SK-N-SH (cell line): ENCODE measurements at regions not wholly inside any gene's neighbourhood (a gene's known extent, or its start where the extent isn't known, plus 50 kb on each side); places are given as distances from the start of the nearest gene placed in this dataset.

Experiments
- CTCF ChIA-PET: fragments of 300-600, 350-600 bp; formaldehyde crosslinking; extraction: SDS; loops from one replicate; lab custom pipeline; 2021; lab: Yijun Ruan, JAX
- POLR2A ChIA-PET: fragments of 350-600 bp; sonication (Branson Sonifier 250); formaldehyde crosslinking; extraction: SDS; loops from one replicate; lab custom pipeline; 2020; ENCODE audit warnings: antibody characterized with exemption, inconsistent platforms; lab: Yijun Ruan, JAX
- DNase-seq: peaks from one replicate; pipeline ENCODE4 v3.0.0; 2012
- H2AFZ ChIP-seq: fragments of 200-600 bp; sonication (generic); 2 replicates; pipeline ENCODE4 v1.8.1; 2016; ENCODE audit warnings: antibody characterized with exemption, mild to moderate bottlenecking, low read depth
- H3F3A ChIP-seq: fragments of 200-600 bp; sonication (generic); replicated peaks from 2 replicates; pipeline ENCODE3; 2016; ENCODE audit warnings: antibody characterized with exemption, mild to moderate bottlenecking; ENCODE audit not compliant: insufficient read depth
- H3K27ac ChIP-seq, 2 experiments: fragments of 200-500 bp in 1 of 2; fragments of 200-600 bp in 1 of 2; sonication (Bioruptor generic) in 1 of 2; sonication (generic), shearing (Covaris generic) in 1 of 2; 2 replicates each; pipeline versions ENCODE4 v1.5.1 to v1.6.1; 2014 to 2016; ENCODE audit warnings: low read depth in 2 of 2, inconsistent platforms in 1 of 2, low read length in 1 of 2, mild to moderate bottlenecking in 1 of 2, mixed read lengths in 1 of 2
- H3K27me3 ChIP-seq: fragments of 200-600 bp; sonication (generic), shearing (Covaris generic); 2 replicates; pipeline ENCODE4 v1.6.1; 2016; ENCODE audit warnings: mixed run types; ENCODE audit not compliant: insufficient read depth
- H3K36me3 ChIP-seq, 2 experiments: fragments of 200-500 bp in 1 of 2; fragments of 200-600 bp in 1 of 2; sonication (Bioruptor generic) in 1 of 2; sonication (generic) in 1 of 2; replicated peaks in 1 of 2; 2 replicates each; pipeline versions ENCODE3 to v1.5.1; 2014 to 2016; ENCODE audit warnings: low read length in 1 of 2, mild to moderate bottlenecking in 1 of 2; ENCODE audit not compliant: insufficient read depth in 2 of 2, control insufficient read depth in 1 of 2
- H3K4me1 ChIP-seq, 2 experiments: fragments of 200-500 bp in 1 of 2; fragments of 200-600 bp in 1 of 2; sonication (Bioruptor generic) in 1 of 2; sonication (generic), shearing (Covaris generic) in 1 of 2; 2 replicates each; pipeline versions ENCODE4 v1.5.1 to v1.6.1; 2014 to 2016; ENCODE audit warnings: low read depth in 1 of 2, low read length in 1 of 2, mixed run types in 1 of 2; ENCODE audit not compliant: insufficient read depth in 2 of 2, control insufficient read depth in 1 of 2
- H3K4me2 ChIP-seq: fragments of 200-600 bp; sonication (generic), shearing (Covaris generic); 2 replicates; pipeline ENCODE4 v1.6.1; 2017; ENCODE audit warnings: mixed run types
- H3K4me3 ChIP-seq, 2 experiments: fragments of 200-500 bp in 1 of 2; fragments of 200-600 bp in 1 of 2; sonication (Bioruptor generic) in 1 of 2; sonication (generic), shearing (Covaris generic) in 1 of 2; 2 replicates each; pipeline versions ENCODE4 v1.5.1 to v1.8.1; 2014 to 2016; ENCODE audit warnings: low read depth in 2 of 2, inconsistent platforms in 1 of 2, low read length in 1 of 2, mild to moderate bottlenecking in 1 of 2, mixed read lengths in 1 of 2, moderate library complexity in 1 of 2
- H3K79me2 ChIP-seq: fragments of 200-600 bp; sonication (generic); 2 replicates; pipeline ENCODE4 v1.8.1; 2017; ENCODE audit warnings: mild to moderate bottlenecking; ENCODE audit not compliant: insufficient read depth
- H3K9ac ChIP-seq: fragments of 200-600 bp; sonication (generic); 2 replicates; pipeline ENCODE4 v1.6.1; 2017; ENCODE audit warnings: mixed run types
- H3K9me2 ChIP-seq: fragments of 200-600 bp; sonication (generic); 2 replicates; pipeline ENCODE4 v1.6.1; 2017; ENCODE audit warnings: mixed run types
- H3K9me3 ChIP-seq: fragments of 200-600 bp; sonication (generic); 2 replicates; pipeline ENCODE4 v1.6.1; 2017; ENCODE audit warnings: mixed run types, mild to moderate bottlenecking, moderate library complexity
- H4K20me1 ChIP-seq: fragments of 200-600 bp; sonication (generic); 2 replicates; pipeline ENCODE4 v1.6.1; 2017; ENCODE audit warnings: mild to moderate bottlenecking, mixed run types; ENCODE audit not compliant: insufficient read depth
- CHD2 ChIP-seq: fragments of 150-350 bp; IDR thresholded peaks from 2 replicates; pipeline ENCODE4 v1.6.1; 2018; ENCODE audit warnings: low read length; ENCODE audit not compliant: partially characterized antibody
- CTCF ChIP-seq: fragments of 200-600 bp; sonication (generic); IDR thresholded peaks from 2 replicates; pipeline ENCODE4 v1.6.1; 2017; ENCODE audit warnings: antibody characterized with exemption, mild to moderate bottlenecking, moderate library complexity
- EP300 ChIP-seq, 2 experiments: IDR thresholded peaks; 2 replicates each; pipeline versions ENCODE4 v1.4.0 to v1.6.1; 2012; ENCODE audit warnings: borderline replicate concordance in 1 of 2, low read depth in 1 of 2, low read length in 1 of 2
- EZH2phosphoT487 ChIP-seq: fragments of 200-600 bp; sonication (generic); IDR thresholded peaks from 2 replicates; pipeline ENCODE4 v1.6.1; 2017; ENCODE audit warnings: low read depth, mixed run types, mild to moderate bottlenecking, antibody characterized with exemption, moderate library complexity, borderline replicate concordance
- FOSL2 ChIP-seq: IDR thresholded peaks from 2 replicates; pipeline ENCODE4 v1.4.0; 2012; ENCODE audit warnings: low read depth, mild to moderate bottlenecking, moderate library complexity, borderline replicate concordance
- FOXM1 ChIP-seq: IDR thresholded peaks from 2 replicates; pipeline ENCODE4 v1.4.0; 2012; ENCODE audit warnings: low read depth, mild to moderate bottlenecking
- GABPA ChIP-seq: IDR thresholded peaks from 2 replicates; pipeline ENCODE4 v1.4.0; 2012; ENCODE audit warnings: low read depth, mild to moderate bottlenecking
- GATA2 ChIP-seq: sonication (generic); formaldehyde crosslinking; IDR thresholded peaks from 2 replicates; pipeline ENCODE4 v1.5.0; 2020; ENCODE audit warnings: mild to moderate bottlenecking, missing genetic modification reagents
- MEF2A ChIP-seq: IDR thresholded peaks from 2 replicates; pipeline ENCODE4 v1.4.0; 2012; ENCODE audit warnings: low read depth, borderline replicate concordance
- NFIC ChIP-seq: IDR thresholded peaks from 2 replicates; pipeline ENCODE4 v1.4.0; 2012; ENCODE audit warnings: borderline replicate concordance
- NRF1 ChIP-seq: IDR thresholded peaks from 2 replicates; pipeline ENCODE4 v1.6.1; 2012; ENCODE audit warnings: low read depth, mild to moderate bottlenecking, low read length
- POLR2AphosphoS5 ChIP-seq: IDR thresholded peaks from 2 replicates; pipeline ENCODE4 v1.6.1; 2012; ENCODE audit warnings: low read depth, low read length
- RAD21 ChIP-seq: IDR thresholded peaks from 2 replicates; pipeline ENCODE4 v1.6.1; 2012; ENCODE audit warnings: mild to moderate bottlenecking, low read length
- SIN3A ChIP-seq: IDR thresholded peaks from 2 replicates; pipeline ENCODE4 v1.6.1; 2012; ENCODE audit warnings: low read depth, mild to moderate bottlenecking, low read length, moderate library complexity, borderline replicate concordance
- TAF1 ChIP-seq: IDR thresholded peaks from 2 replicates; pipeline ENCODE4 v1.6.1; 2012; ENCODE audit warnings: low read depth, mild to moderate bottlenecking, low read length, moderate library complexity, borderline replicate concordance
- TEAD4 ChIP-seq: IDR thresholded peaks from 2 replicates; pipeline ENCODE4 v1.4.0; 2012; ENCODE audit warnings: mild to moderate bottlenecking, borderline replicate concordance; ENCODE audit not compliant: insufficient read depth
- YY1 ChIP-seq: IDR thresholded peaks from 2 replicates; pipeline ENCODE4 v1.4.0; 2012; ENCODE audit warnings: low read depth, mild to moderate bottlenecking
- ZBTB33 ChIP-seq: IDR thresholded peaks from 2 replicates; pipeline ENCODE4 v1.4.0; 2012; ENCODE audit warnings: low read depth, borderline replicate concordance
- WGBS: methylation state at CpG from one replicate; pipeline ENCODE4 v1.1.6; 2017; ENCODE audit warnings: low lambda C conversion rate; 5-methylcytosine and 5-hydroxymethylcytosine counted together
- TF ChIP-seq, protein P1 (sequence below): fragments of 150-350 bp; IDR thresholded peaks from 2 replicates; pipeline ENCODE4 v1.6.1; 2017; ENCODE audit warnings: antibody characterized with exemption, low read length, low read depth, borderline replicate concordance
- TF ChIP-seq, protein P2 (sequence below): IDR thresholded peaks from 2 replicates; pipeline ENCODE4 v1.6.1; 2012; ENCODE audit warnings: mild to moderate bottlenecking, low read depth, low read length, moderate library complexity

DNA sequence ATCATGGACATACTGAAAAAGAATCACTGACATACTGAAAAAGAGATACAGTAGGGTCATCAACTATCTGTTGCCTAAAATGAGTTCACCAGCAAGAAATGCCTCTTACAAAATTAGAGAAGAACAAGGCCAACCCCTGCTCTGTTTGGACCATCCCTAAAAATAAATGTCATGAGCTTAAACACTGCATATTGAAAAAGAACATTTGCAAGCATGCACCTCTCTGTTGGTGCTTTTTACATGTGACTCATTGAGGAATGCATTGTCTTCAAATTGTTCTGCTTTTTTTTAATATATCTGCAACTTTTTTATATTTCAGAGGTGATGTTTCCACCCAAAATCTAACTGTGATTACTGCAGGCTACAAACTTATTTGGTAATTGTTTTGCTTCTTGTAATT lies 233.9 kb upstream of the LRATD1 start:
- Histone ChIP-seq H3K4me3 (no peak overlapping the region), H3K27me3 (no peaks in the 10 kb centered on the region), H3K27ac (no peak overlapping the region), H3K4me2 (no peak overlapping the region), H3K36me3 (no peaks in the 10 kb centered on the region), H3K79me2 (no peaks in the 10 kb centered on the region), H3K9me2 (no peaks in the 10 kb centered on the region), H3K9ac (no peak overlapping the region), H3K4me1 (no peaks in the 10 kb centered on the region), H3K9me3 (no peaks in the 10 kb centered on the region), H4K20me1 (no peaks in the 10 kb centered on the region), H3F3A (no peaks in the 10 kb centered on the region), H2AFZ (no peak overlapping the region)
- ChIA-PET CTCF (interaction anchor here (1.0 kb wide), 1 partner anchor 13 kb away, joined by 3 read pairs; no protein-coding TSS in a partner anchor), POLR2A (no interaction called here)
- no peak for DNase-seq
- no peak for TF ChIP-seq NRF1
- no peak for TF ChIP-seq GATA2 (CRISPR knock-in tag)
- no peak for TF ChIP-seq ZBTB33
- TF ChIP-seq EZH2phosphoT487, result no peak
- no peak for TF ChIP-seq RAD21
- TF ChIP-seq NFIC, result no peak
- no peak for TF ChIP-seq FOSL2
- TF ChIP-seq, protein P1, sequence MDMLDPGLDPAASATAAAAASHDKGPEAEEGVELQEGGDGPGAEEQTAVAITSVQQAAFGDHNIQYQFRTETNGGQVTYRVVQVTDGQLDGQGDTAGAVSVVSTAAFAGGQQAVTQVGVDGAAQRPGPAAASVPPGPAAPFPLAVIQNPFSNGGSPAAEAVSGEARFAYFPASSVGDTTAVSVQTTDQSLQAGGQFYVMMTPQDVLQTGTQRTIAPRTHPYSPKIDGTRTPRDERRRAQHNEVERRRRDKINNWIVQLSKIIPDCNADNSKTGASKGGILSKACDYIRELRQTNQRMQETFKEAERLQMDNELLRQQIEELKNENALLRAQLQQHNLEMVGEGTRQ, result no peak

DNA sequence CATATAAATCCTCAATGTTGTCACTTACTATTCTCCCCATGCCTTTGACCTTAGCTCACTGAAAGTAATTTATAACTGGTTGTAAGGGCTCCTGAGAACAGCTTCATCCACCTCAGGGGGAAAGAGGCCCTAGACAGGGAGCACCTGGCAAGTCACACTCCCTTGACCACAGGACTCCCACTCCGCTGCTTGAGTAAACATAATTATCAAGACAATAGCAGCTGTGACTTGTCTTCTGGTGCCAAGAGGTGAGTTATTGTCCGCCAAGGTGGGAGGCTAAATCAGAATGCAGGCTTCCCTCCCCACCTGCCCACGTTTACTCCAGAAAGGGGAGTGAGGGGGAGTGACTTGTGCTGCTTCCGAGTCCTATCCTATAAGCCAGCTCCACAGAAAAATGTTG lies 230.6 kb upstream of the LRATD1 start:
- H3K36me3 ChIP-seq, result no peaks in the 10 kb centered on the region
- ChIA-PET CTCF (no interaction called here), POLR2A (no interaction called here)
- H3K79me2 ChIP-seq, result no peaks in the 10 kb centered on the region
- no peak overlapping the region for H3K4me3 ChIP-seq
- no peak overlapping the region for H3K4me2 ChIP-seq
- DNase-seq, result no peak
- no peak overlapping the region for H3K27ac ChIP-seq
- H2AFZ ChIP-seq, result no peak overlapping the region
- no peak overlapping the region for H3K9ac ChIP-seq
- H3K27me3 ChIP-seq, result no peaks in the 10 kb centered on the region
- no peaks in the 10 kb centered on the region for H3K9me2 ChIP-seq
- H3F3A ChIP-seq, result no peaks in the 10 kb centered on the region
- no peaks in the 10 kb centered on the region for H4K20me1 ChIP-seq
- WGBS, result 28% methylated on average over 4 of the region's 4 CpGs
- H3K4me1 ChIP-seq, result no peaks in the 10 kb centered on the region
- no peaks in the 10 kb centered on the region for H3K9me3 ChIP-seq
- no peak for TF ChIP-seq TAF1
- TF ChIP-seq, protein P2, sequence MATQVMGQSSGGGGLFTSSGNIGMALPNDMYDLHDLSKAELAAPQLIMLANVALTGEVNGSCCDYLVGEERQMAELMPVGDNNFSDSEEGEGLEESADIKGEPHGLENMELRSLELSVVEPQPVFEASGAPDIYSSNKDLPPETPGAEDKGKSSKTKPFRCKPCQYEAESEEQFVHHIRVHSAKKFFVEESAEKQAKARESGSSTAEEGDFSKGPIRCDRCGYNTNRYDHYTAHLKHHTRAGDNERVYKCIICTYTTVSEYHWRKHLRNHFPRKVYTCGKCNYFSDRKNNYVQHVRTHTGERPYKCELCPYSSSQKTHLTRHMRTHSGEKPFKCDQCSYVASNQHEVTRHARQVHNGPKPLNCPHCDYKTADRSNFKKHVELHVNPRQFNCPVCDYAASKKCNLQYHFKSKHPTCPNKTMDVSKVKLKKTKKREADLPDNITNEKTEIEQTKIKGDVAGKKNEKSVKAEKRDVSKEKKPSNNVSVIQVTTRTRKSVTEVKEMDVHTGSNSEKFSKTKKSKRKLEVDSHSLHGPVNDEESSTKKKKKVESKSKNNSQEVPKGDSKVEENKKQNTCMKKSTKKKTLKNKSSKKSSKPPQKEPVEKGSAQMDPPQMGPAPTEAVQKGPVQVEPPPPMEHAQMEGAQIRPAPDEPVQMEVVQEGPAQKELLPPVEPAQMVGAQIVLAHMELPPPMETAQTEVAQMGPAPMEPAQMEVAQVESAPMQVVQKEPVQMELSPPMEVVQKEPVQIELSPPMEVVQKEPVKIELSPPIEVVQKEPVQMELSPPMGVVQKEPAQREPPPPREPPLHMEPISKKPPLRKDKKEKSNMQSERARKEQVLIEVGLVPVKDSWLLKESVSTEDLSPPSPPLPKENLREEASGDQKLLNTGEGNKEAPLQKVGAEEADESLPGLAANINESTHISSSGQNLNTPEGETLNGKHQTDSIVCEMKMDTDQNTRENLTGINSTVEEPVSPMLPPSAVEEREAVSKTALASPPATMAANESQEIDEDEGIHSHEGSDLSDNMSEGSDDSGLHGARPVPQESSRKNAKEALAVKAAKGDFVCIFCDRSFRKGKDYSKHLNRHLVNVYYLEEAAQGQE, result no peak
- no peak for TF ChIP-seq EP300 (IDR thresholded peaks at IDR 0.05; ENCODE audit: borderline replicate concordance in 1 of 2, low read depth in 1 of 2, low read length in 1 of 2)
- no peak for TF ChIP-seq NFIC
- no peak for TF ChIP-seq SIN3A
- no peak for TF ChIP-seq FOXM1
- no peak for TF ChIP-seq NRF1
- no peak for TF ChIP-seq CTCF
- no peak for TF ChIP-seq YY1
- no peak for TF ChIP-seq TEAD4
- no peak for TF ChIP-seq POLR2AphosphoS5
- TF ChIP-seq MEF2A, result no peak
- no peak for TF ChIP-seq GABPA
- TF ChIP-seq CHD2, result no peak
